ENCODE measurements at regions not wholly inside any gene's neighbourhood (a gene's known extent, or its start where the extent isn't known, plus 50 kb on each side); places are given as distances from the start of the nearest gene placed in this dataset.

GRCh38 chr6:88413459-88413858 is 247.3 kb upstream of the CNR1 start:
- Mint-ChIP-seq H3K4me1 (no peaks in the 10 kb centered on the region), H3K9me3 (peaks cover 9% of the 10 kb centered on the region; the same call in 2 of the 3 replicates), H3K4me3 (no peak overlapping the region), H3K36me3 (ENCODE audit: low read depth) (no peaks in the 10 kb centered on the region), H3K27me3 (ENCODE audit: insufficient read depth, low read depth, poor library complexity) (no peaks in the 10 kb centered on the region), H3K27ac (no peak overlapping the region)
- H2AFZ ChIP-seq, result no peak overlapping the region
- no peaks in the 10 kb centered on the region for H3K4me1 ChIP-seq (ENCODE audit: insufficient read depth)
- no peaks in the 10 kb centered on the region for H3K27me3 ChIP-seq (ENCODE audit: insufficient read depth)
- ATAC-seq, result no peak
- H3K79me2 ChIP-seq (replicated peaks; ENCODE audit: insufficient read depth), result no peaks in the 10 kb centered on the region
- H3K4me3 ChIP-seq, result no peak overlapping the region
- no peak for DNase-seq (ENCODE audit: low spot score)
- no peaks in the 10 kb centered on the region for H3F3A ChIP-seq (replicated peaks; ENCODE audit: low read depth)
- no peaks in the 10 kb centered on the region for H4K20me1 ChIP-seq (replicated peaks; ENCODE audit: insufficient read depth)
- no peaks in the 10 kb centered on the region; the same call in 1 of the 2 replicates for H3K9me2 ChIP-seq (ENCODE audit: insufficient read depth)
- no peak overlapping the region for H3K4me2 ChIP-seq
- H3K27ac ChIP-seq (ENCODE audit: low read depth), result no peak overlapping the region
- no peaks in the 10 kb centered on the region for H3K36me3 ChIP-seq (ENCODE audit: insufficient read depth)
- TF ChIP-seq CTCF (conservative IDR thresholded peaks at IDR 0.05; ENCODE audit: low read depth in 2 of 2) (no peak), CREB1 (CRISPR knock-in tag; IDR thresholded peaks at IDR 0.05; ENCODE audit: low read depth) (no peak), ZNF462 (CRISPR knock-in tag; IDR thresholded peaks at IDR 0.05) (no peak), ZNF114 (CRISPR knock-in tag; IDR thresholded peaks at IDR 0.05) (no peak), STAT1 (IDR thresholded peaks at IDR 0.05; ENCODE audit: unreplicated experiment) (no peak), EZH2 (IDR thresholded peaks at IDR 0.05; ENCODE audit: low read depth, unreplicated experiment) (no peak), NANOG (IDR thresholded peaks at IDR 0.05; ENCODE audit: borderline replicate concordance) (no peak), JUNB (IDR thresholded peaks at IDR 0.05; ENCODE audit: unreplicated experiment) (no peak), ZNF331 (CRISPR knock-in tag; IDR thresholded peaks at IDR 0.05; ENCODE audit: low read depth) (no peak), ETS1 (IDR thresholded peaks at IDR 0.05) (no peak), EZH2phosphoT487 (IDR thresholded peaks at IDR 0.05; ENCODE audit: unreplicated experiment) (no peak), REST (IDR thresholded peaks at IDR 0.05; ENCODE audit: unreplicated experiment) (no peak)
